22Rv1 (cell line): ENCODE measurements at regions not wholly inside any gene's neighbourhood (a gene's known extent, or its start where the extent isn't known, plus 50 kb on each side); places are given as distances from the start of the nearest gene placed in this dataset.
"Not testable (repeated sequence)": the region's sequence is repeated elsewhere in the genome, so short reads cannot be mapped to it uniquely, and the experiment has no call there.

Source experiments
- CTCF ChIP-seq: fragments of 450-650 bp; IDR thresholded peaks from 2 replicates; pipeline ENCODE4 v1.5.1; 2017; ENCODE audit warnings: mild to moderate bottlenecking
- ZFX ChIP-seq: fragments of 450-650 bp; IDR thresholded peaks from 2 replicates; pipeline ENCODE4 v1.6.1; 2017; ENCODE audit warnings: antibody characterized with exemption, borderline replicate concordance

GRCh38 chr4:49514171-49514699 is 528.2 kb downstream of the CWH43 start:
- not testable (repeated sequence) for TF ChIP-seq CTCF, ZFX
